Keratinocyte (primary cell): ENCODE measurements at regions not wholly inside any gene's neighbourhood (a gene's known extent, or its start where the extent isn't known, plus 50 kb on each side); places are given as distances from the start of the nearest gene placed in this dataset.
"Not testable (repeated sequence)": the region's sequence is repeated elsewhere in the genome, so short reads cannot be mapped to it uniquely, and the experiment has no call there.

Experiments
- CTCF ChIP-seq, 3 experiments: IDR thresholded peaks in 1 of 3; conservative IDR thresholded peaks in 1 of 3; optimal IDR thresholded peaks in 1 of 3; 2 replicates in 2 of 3; 3 replicates in 1 of 3; pipeline versions ENCODE3 to v1.5.1; 2011; ENCODE audit warnings: low read length in 3 of 3, mild to moderate bottlenecking in 3 of 3, moderate library complexity in 2 of 3, control low read depth in 1 of 3, inconsistent platforms in 1 of 3; ENCODE audit not compliant: insufficient read depth in 2 of 3; ENCODE audit errors: extremely low read depth in 1 of 3
- EZH2 ChIP-seq: IDR thresholded peaks from one replicate; pipeline ENCODE4 v1.6.1; 2012; ENCODE audit warnings: inconsistent platforms, mild to moderate bottlenecking, low read length, moderate library complexity

DNA sequence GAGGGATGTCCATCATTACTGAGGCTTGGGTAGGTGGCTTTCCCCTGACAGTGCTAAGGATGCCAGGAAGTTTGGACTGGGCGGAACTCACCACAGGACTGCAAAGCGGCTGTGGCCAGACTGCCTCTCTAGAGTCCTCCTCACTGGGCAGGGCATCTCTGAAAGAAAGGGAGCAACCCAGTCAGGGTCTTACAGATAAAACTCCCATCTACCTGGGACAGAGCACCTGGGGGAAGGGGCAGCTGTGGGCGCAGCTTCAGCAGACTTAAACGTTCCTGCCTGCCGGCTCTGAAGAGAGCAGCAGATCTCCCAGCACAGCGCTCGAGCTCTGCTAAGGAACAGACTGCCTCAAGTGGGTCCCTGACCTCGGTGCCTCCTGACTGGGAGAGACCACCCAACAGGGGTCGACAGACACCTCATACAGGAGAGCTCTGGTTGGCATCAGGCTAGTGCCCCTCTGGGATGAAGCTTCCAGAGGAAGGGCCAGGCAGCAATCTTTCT is 74.4 kb upstream of the DMRT1 start:
- not testable (repeated sequence) for TF ChIP-seq CTCF (optimal IDR thresholded peaks at IDR 0.05 in 1 of 3, IDR thresholded peaks at IDR 0.05 in 1 of 3, conservative IDR thresholded peaks at IDR 0.05 in 1 of 3; ENCODE audit: extremely low read depth in 1 of 3, insufficient read depth in 2 of 3, low read length in 3 of 3); EZH2
